LNCaP clone FGC (cell line): ENCODE measurements at regions not wholly inside any gene's neighbourhood (a gene's known extent, or its start where the extent isn't known, plus 50 kb on each side); places are given as distances from the start of the nearest gene placed in this dataset.

ENCODE experiments used
- DNase-seq: peaks from one replicate; pipeline ENCODE4 v3.0.0-alpha.2; 2011; ENCODE audit warnings: low read depth
- H3K4me3 ChIP-seq: 2 replicates; pipeline ENCODE4 v1.5.1; 2011; ENCODE audit warnings: mild to moderate bottlenecking, low read depth, low read length, control low read depth
- CTCF ChIP-seq: IDR thresholded peaks from 2 replicates; pipeline ENCODE4 v1.5.1; 2012; ENCODE audit warnings: mild to moderate bottlenecking; ENCODE audit not compliant: control insufficient read depth, insufficient read depth; ENCODE audit errors: extremely low read depth

GRCh38 chr11:128089962-128090361 is 497.4 kb downstream of the ETS1 start:
- no peak for DNase-seq
- TF ChIP-seq CTCF: no peak
- no peak overlapping the region for H3K4me3 ChIP-seq

- no peak for TF ChIP-seq CTCF
- no peak for DNase-seq
- no peak overlapping the region for H3K4me3 ChIP-seq
Observed at GRCh38 chr11:128086794-128087193, 500.6 kb downstream of the ETS1 start.

- no peak for DNase-seq
- H3K4me3 ChIP-seq: no peak overlapping the region
- no peak for TF ChIP-seq CTCF
Observed at GRCh38 chr11:128085276-128085675, 502.1 kb downstream of the ETS1 start.

- H3K4me3 ChIP-seq: no peak overlapping the region
- DNase-seq: no peak
- no peak for TF ChIP-seq CTCF
Observed at GRCh38 chr11:128082574-128082973, 504.8 kb downstream of the ETS1 start.

- no peak overlapping the region for H3K4me3 ChIP-seq
- DNase-seq: no peak
- TF ChIP-seq CTCF: no peak
Observed at GRCh38 chr11:128069665-128070064, 517.7 kb downstream of the ETS1 start.

GRCh38 chr11:128067780-128068179 is 519.6 kb downstream of the ETS1 start:
- H3K4me3 ChIP-seq: no peak overlapping the region
- no peak for DNase-seq
- TF ChIP-seq CTCF: no peak

- H3K4me3 ChIP-seq: no peak overlapping the region
- no peak for TF ChIP-seq CTCF
- no peak for DNase-seq
Observed at GRCh38 chr11:128066399-128066798, 521.0 kb downstream of the ETS1 start.
